CD4-positive, alpha-beta T cell treated with Interleukin-17A for 1 hour (primary cell): ENCODE measurements at regions not wholly inside any gene's neighbourhood (a gene's known extent, or its start where the extent isn't known, plus 50 kb on each side); places are given as distances from the start of the nearest gene placed in this dataset.

ENCODE experiments used
- DNase-seq: peaks from one replicate; pipeline ENCODE4 v3.0.0-alpha.2; 2020

- DNase-seq = no peak
Measured at GRCh38 chr18:78001811-78002210, 752.2 kb downstream of the GALR1 start.

- DNase-seq = no peak
Measured at GRCh38 chr18:78006006-78006773, 756.5 kb downstream of the GALR1 start.

- DNase-seq = no peak
Measured at GRCh38 chr18:78006774-78007260, 757.2 kb downstream of the GALR1 start.

- DNase-seq = no peak
Measured at GRCh38 chr18:78010363-78010762, 760.7 kb downstream of the GALR1 start.

GRCh38 chr18:78017869-78018268 lies 768.2 kb downstream of the GALR1 start:
- DNase-seq = no peak

- no peak for DNase-seq
Measured at GRCh38 chr18:78021196-78021595, 771.5 kb downstream of the GALR1 start.

GRCh38 chr18:78031589-78031988 lies 781.9 kb downstream of the GALR1 start:
- no peak for DNase-seq

- DNase-seq = no peak
Measured at GRCh38 chr18:78031991-78032390, 782.3 kb downstream of the GALR1 start.

GRCh38 chr18:78032574-78032973 lies 782.9 kb downstream of the GALR1 start:
- no peak for DNase-seq

- DNase-seq = no peak
Measured at GRCh38 chr18:78034755-78035154, 785.1 kb downstream of the GALR1 start.

- no peak for DNase-seq
Measured at GRCh38 chr18:78041218-78041617, 791.6 kb downstream of the GALR1 start.

GRCh38 chr18:78046631-78047030 lies 797.0 kb downstream of the GALR1 start:
- DNase-seq = no peak

- no peak for DNase-seq
Measured at GRCh38 chr18:78049281-78049680, 799.6 kb downstream of the GALR1 start.

GRCh38 chr18:78054801-78055200 lies 805.2 kb downstream of the GALR1 start:
- DNase-seq = no peak

GRCh38 chr18:78056011-78056410 lies 806.4 kb downstream of the GALR1 start:
- DNase-seq = no peak

GRCh38 chr18:78069784-78070664 lies 820.4 kb downstream of the GALR1 start:
- DNase-seq = no peak

GRCh38 chr18:78071166-78071710 lies 821.6 kb downstream of the GALR1 start:
- DNase-seq = no peak

- no peak for DNase-seq
Measured at GRCh38 chr18:78071776-78072175, 822.1 kb downstream of the GALR1 start.

GRCh38 chr18:78072375-78072774 lies 822.7 kb downstream of the GALR1 start:
- DNase-seq = no peak

- no peak for DNase-seq
Measured at GRCh38 chr18:78073275-78073674, 823.6 kb downstream of the GALR1 start.

- DNase-seq = no peak
Measured at GRCh38 chr18:78074400-78075020, 824.9 kb downstream of the GALR1 start.

- no peak for DNase-seq
Measured at GRCh38 chr18:78080081-78080480, 830.4 kb downstream of the GALR1 start.

GRCh38 chr18:78080761-78081160 lies 831.1 kb downstream of the GALR1 start:
- no peak for DNase-seq
